K562 (cell line): ENCODE measurements at regions not wholly inside any gene's neighbourhood (a gene's known extent, or its start where the extent isn't known, plus 50 kb on each side); places are given as distances from the start of the nearest gene placed in this dataset.

Source experiments
- ATAC-seq: fragments of 200-7000 bp; cut with Tn5 transposase; 3 replicates; pipeline ENCODE4 v1.9.1; 2020; ENCODE audit warnings: moderate library complexity
- BruUV-seq: library from RNA; stranded (reverse); fragments of 400-500 nt; replicated peaks from 2 replicates; lab custom pipeline; 2021; lab: Mats Ljungman, UMichigan
- CTCF ChIA-PET: fragments of 300-600 bp; formaldehyde crosslinking; extraction: SDS; loops from one replicate; lab custom pipeline; 2021; ENCODE audit warnings: low intra/inter-chr PET ratio; lab: Yijun Ruan, JAX
- POLR2A ChIA-PET: fragments of 300-600, 350-650 bp; sonication (Branson Sonifier 250); formaldehyde crosslinking; extraction: SDS; loops from one replicate; lab custom pipeline; 2021; ENCODE audit warnings: antibody characterized with exemption, inconsistent platforms; lab: Yijun Ruan, JAX
- DNase-seq, 4 experiments: peaks; one replicate each; pipeline versions ENCODE4 v3.0.0 to v3.0.0-alpha.2; 2011 to 2018; ENCODE audit warnings: low spot score in 3 of 4, mixed read lengths in 3 of 4; ENCODE audit errors: extremely low read depth in 1 of 4
- FAIRE-seq: peaks from 2 replicates; lab custom pipeline; 2011; peaks lifted over from hg19 to GRCh38; lab: Jason Lieb, UNC
- H2AFZ ChIP-seq: 2 replicates; pipeline ENCODE4 v1.6.0; 2011; ENCODE audit warnings: low read depth, low read length, control low read depth, inconsistent platforms
- H3K27ac ChIP-seq: fragments of 200-600 bp; 3 replicates; pipeline ENCODE4 v1.8.0; 2011; ENCODE audit warnings: low read depth, mild to moderate bottlenecking, control low read depth, inconsistent platforms, low read length, moderate library complexity, mixed read lengths; ENCODE audit errors: extremely low read depth
- H3K27me3 ChIP-seq, 2 experiments: fragments of 300-600 bp in 1 of 2; 2 replicates in 1 of 2; 3 replicates in 1 of 2; pipeline versions ENCODE4 v1.6.0 to v1.8.0; 2011; ENCODE audit warnings: inconsistent platforms in 2 of 2, low read length in 2 of 2, mild to moderate bottlenecking in 1 of 2, mixed read lengths in 1 of 2, moderate library complexity in 1 of 2; ENCODE audit not compliant: control insufficient read depth in 2 of 2, insufficient read depth in 2 of 2
- H3K36me3 ChIP-seq: fragments of 300-600 bp; 3 replicates; pipeline ENCODE4 v1.8.0; 2011; ENCODE audit warnings: mild to moderate bottlenecking, low read length, inconsistent platforms; ENCODE audit not compliant: control insufficient read depth, insufficient read depth
- H3K4me1 ChIP-seq, 2 experiments: fragments of 200-600 bp in 1 of 2; replicated peaks in 1 of 2; 2 replicates in 1 of 2; 3 replicates in 1 of 2; pipeline versions ENCODE4 v1.5.1 to v1.8.0; 2011; ENCODE audit warnings: inconsistent platforms in 2 of 2, low read length in 2 of 2, mild to moderate bottlenecking in 1 of 2, mixed read lengths in 1 of 2, moderate library complexity in 1 of 2; ENCODE audit not compliant: control insufficient read depth in 2 of 2, insufficient read depth in 2 of 2
- H3K4me2 ChIP-seq: 2 replicates; pipeline ENCODE4 v1.6.1; 2011; ENCODE audit warnings: low read length, control low read depth, inconsistent platforms, mixed read lengths; ENCODE audit not compliant: insufficient read depth
- H3K4me3 ChIP-seq: fragments of 200-600 bp; sonication (generic), shearing (Covaris generic); 2 replicates; pipeline ENCODE4 v1.5.1; 2016; ENCODE audit warnings: control low read depth, inconsistent platforms
- H3K79me2 ChIP-seq: fragments of 200-600 bp; 3 replicates; pipeline ENCODE4 v1.8.0; 2011; ENCODE audit warnings: low read length, inconsistent platforms; ENCODE audit not compliant: control insufficient read depth, insufficient read depth
- H3K9ac ChIP-seq, 2 experiments: 2 replicates each; pipeline versions ENCODE4 v1.6.0 to v1.6.1; 2011; ENCODE audit warnings: low read depth in 2 of 2, low read length in 2 of 2, control low read depth in 1 of 2, inconsistent platforms in 1 of 2, mild to moderate bottlenecking in 1 of 2, mixed read lengths in 1 of 2; ENCODE audit not compliant: insufficient read depth in 1 of 2
- H3K9me1 ChIP-seq: one replicate; pipeline ENCODE4 v1.6.0; 2011; ENCODE audit warnings: inconsistent platforms, mild to moderate bottlenecking, low read length, moderate library complexity; ENCODE audit not compliant: control insufficient read depth, insufficient read depth
- H3K9me3 ChIP-seq: replicated peaks from 2 replicates; pipeline ENCODE4 v1.5.1; 2011; ENCODE audit warnings: low read depth, low read length, inconsistent platforms; ENCODE audit not compliant: control insufficient read depth, insufficient read depth
- H4K20me1 ChIP-seq: replicated peaks from 2 replicates; pipeline ENCODE4 v1.6.1; 2011; ENCODE audit warnings: low read length, inconsistent platforms, mixed read lengths; ENCODE audit not compliant: control insufficient read depth, insufficient read depth
- CBX3 ChIP-seq, 2 experiments: IDR thresholded peaks; 1 replicate in 1 of 2; 2 replicates in 1 of 2; pipeline ENCODE4 v1.6.1; 2012; ENCODE audit warnings: inconsistent platforms in 2 of 2, low read length in 2 of 2, borderline replicate concordance in 1 of 2, control low read depth in 1 of 2
- ELF2 ChIP-seq: fragments of 250-450 bp; sonication (Bioruptor Pico); IDR thresholded peaks from 2 replicates; pipeline ENCODE4 v1.5.0; 2021; ENCODE audit warnings: mild to moderate bottlenecking
- GATAD2A ChIP-seq: fragments of 450-650 bp; IDR thresholded peaks from 2 replicates; pipeline ENCODE4 v1.6.1; 2017
- HEY1 ChIP-seq: fragments of 250-450 bp; sonication (Bioruptor Pico); IDR thresholded peaks from 2 replicates; pipeline ENCODE4 v1.5.0; 2020; ENCODE audit warnings: mild to moderate bottlenecking, moderate library complexity, borderline replicate concordance
- ILF3 ChIP-seq: fragments of 450-650 bp; IDR thresholded peaks from 2 replicates; pipeline ENCODE4 v1.6.1; 2018; ENCODE audit warnings: antibody characterized with exemption, mild to moderate bottlenecking, moderate library complexity, borderline replicate concordance
- NR2C2 ChIP-seq, 2 experiments: fragments of 200-800 bp in 1 of 2; sonication (Bioruptor generic) in 1 of 2; sonication (generic) in 1 of 2; formaldehyde crosslinking in 1 of 2; IDR thresholded peaks; 2 replicates each; pipeline versions ENCODE4 v1.6.1 to v1.8.0; 2016 to 2022; ENCODE audit warnings: mild to moderate bottlenecking in 1 of 2, missing compliant biosample characterization in 1 of 2, missing genetic modification characterization in 1 of 2, missing genetic modification reagents in 1 of 2
- PHTF2 ChIP-seq: fragments of 250-450 bp; sonication (Bioruptor Pico); IDR thresholded peaks from 2 replicates; pipeline ENCODE4 v1.5.0; 2021; ENCODE audit warnings: mild to moderate bottlenecking
- RBM34 ChIP-seq: fragments of 200-400 bp; formaldehyde crosslinking; IDR thresholded peaks from 2 replicates; pipeline ENCODE4 v1.6.1; 2018; ENCODE audit warnings: low read length, borderline replicate concordance; ENCODE audit not compliant: insufficient read depth
- TCF7 ChIP-seq: sonication (generic); IDR thresholded peaks from 2 replicates; pipeline ENCODE4 v1.6.1; 2016; ENCODE audit warnings: antibody characterized with exemption, borderline replicate concordance
- TEAD1 ChIP-seq, 2 experiments: fragments of 450-650 bp in 1 of 2; sonication (generic) in 1 of 2; formaldehyde crosslinking; IDR thresholded peaks; 2 replicates each; pipeline versions ENCODE4 v1.4.0 to v1.8.0; 2020 to 2022; ENCODE audit warnings: mild to moderate bottlenecking in 2 of 2, missing genetic modification reagents in 1 of 2
- XRCC4 ChIP-seq: IDR thresholded peaks from one replicate; pipeline ENCODE4 v1.6.1; 2011; ENCODE audit not compliant: insufficient read depth, insufficient read length; ENCODE audit errors: extremely low read depth
- ZZZ3 ChIP-seq: fragments of 450-650 bp; IDR thresholded peaks from 2 replicates; pipeline ENCODE4 v1.6.1; 2016; ENCODE audit warnings: antibody characterized with exemption, mild to moderate bottlenecking, moderate library complexity
- WGBS: fragments of 100-300 bp; shearing (Covaris generic); methylation state at CpG from one replicate; pipeline ENCODE4 v1.1.6; 2016; ENCODE audit warnings: low coverage, mixed read lengths; ENCODE audit not compliant: insufficient coverage; ENCODE audit errors: missing lambda C conversion rate; 5-methylcytosine and 5-hydroxymethylcytosine counted together
- in situ Hi-C: fragments of 300-500 bp; cut with MboI; formaldehyde crosslinking; loops from 4 replicates; pipeline ENCODE4 v1.15.0; 2018; ENCODE audit warnings: inconsistent platforms, mixed read lengths
- intact Hi-C: fragments of 100-400 bp; cut with micrococcal nuclease; formaldehyde crosslinking; loops from 2 replicates; pipeline ENCODE4 v1.14.2; 2022
- TF ChIP-seq, protein P1 (sequence below): fragments of 450-650 bp; formaldehyde crosslinking; IDR thresholded peaks from 2 replicates; pipeline ENCODE4 v1.4.0; 2020; ENCODE audit warnings: mild to moderate bottlenecking, moderate library complexity

DNA sequence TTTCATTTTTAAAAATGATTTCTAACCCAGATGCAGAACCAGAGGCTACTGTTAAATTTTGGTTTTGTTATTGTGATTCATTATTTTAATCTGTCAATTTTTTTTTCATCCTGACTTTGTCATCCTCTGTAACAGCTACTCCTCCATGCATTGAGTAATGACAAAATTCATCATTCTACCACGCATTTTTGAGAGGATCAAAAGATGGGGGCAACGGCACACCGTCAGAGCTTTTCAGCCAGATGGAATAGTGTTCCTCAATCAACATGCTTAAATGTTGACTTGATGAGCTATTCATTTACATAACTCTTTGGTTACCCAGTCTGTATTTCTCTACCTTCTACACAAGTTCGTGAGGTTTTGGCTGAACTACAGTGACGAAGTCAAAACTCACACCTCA is 486.3 kb downstream of the EFNB2 start:
- in situ Hi-C loops (no loop called here), intact Hi-C loops (no loop called here)
- no TSS peak for BruUV-seq
- H3K9ac ChIP-seq = no peak overlapping the region
- no peak overlapping the region for H3K4me2 ChIP-seq
- CTCF ChIA-PET = no interaction called here
- H3K9me1 ChIP-seq = no peaks in the 10 kb centered on the region
- DNase-seq (no peak), FAIRE-seq (no peak), ATAC-seq (no peak)
- no peaks in the 10 kb centered on the region for H3K27me3 ChIP-seq
- no peaks in the 10 kb centered on the region for H3K9me3 ChIP-seq
- H3K4me3 ChIP-seq = no peak overlapping the region
- WGBS = 2% methylated on average over 5 of the region's 5 CpGs
- no peak overlapping the region for H3K27ac ChIP-seq
- no peaks in the 10 kb centered on the region for H4K20me1 ChIP-seq
- no peaks in the 10 kb centered on the region for H3K79me2 ChIP-seq
- H2AFZ ChIP-seq = no peak overlapping the region
- POLR2A ChIA-PET = no interaction called here
- no peaks in the 10 kb centered on the region for H3K4me1 ChIP-seq
- H3K36me3 ChIP-seq = no peaks in the 10 kb centered on the region
- TF ChIP-seq HEY1 (CRISPR knock-in tag) = no peak
- no peak for TF ChIP-seq GATAD2A
- TF ChIP-seq, protein P1, sequence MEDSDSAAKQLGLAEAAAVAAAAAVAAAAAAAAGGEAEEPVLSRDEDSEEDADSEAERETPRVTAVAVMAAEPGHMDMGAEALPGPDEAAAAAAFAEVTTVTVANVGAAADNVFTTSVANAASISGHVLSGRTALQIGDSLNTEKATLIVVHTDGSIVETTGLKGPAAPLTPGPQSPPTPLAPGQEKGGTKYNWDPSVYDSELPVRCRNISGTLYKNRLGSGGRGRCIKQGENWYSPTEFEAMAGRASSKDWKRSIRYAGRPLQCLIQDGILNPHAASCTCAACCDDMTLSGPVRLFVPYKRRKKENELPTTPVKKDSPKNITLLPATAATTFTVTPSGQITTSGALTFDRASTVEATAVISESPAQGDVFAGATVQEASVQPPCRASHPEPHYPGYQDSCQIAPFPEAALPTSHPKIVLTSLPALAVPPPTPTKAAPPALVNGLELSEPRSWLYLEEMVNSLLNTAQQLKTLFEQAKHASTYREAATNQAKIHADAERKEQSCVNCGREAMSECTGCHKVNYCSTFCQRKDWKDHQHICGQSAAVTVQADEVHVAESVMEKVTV (CRISPR knock-in tag) = no peak
- no peak for TF ChIP-seq CBX3 (IDR thresholded peaks at IDR 0.05; ENCODE audit: borderline replicate concordance in 1 of 2, low read length in 2 of 2)
- TF ChIP-seq NR2C2 (CRISPR knock-in tag; IDR thresholded peaks at IDR 0.05) = no peak
- no peak for TF ChIP-seq NR2C2 (tag; IDR thresholded peaks at IDR 0.05)
- no peak for TF ChIP-seq ELF2 (CRISPR knock-in tag)
- no peak for TF ChIP-seq PHTF2 (CRISPR knock-in tag)
- TF ChIP-seq XRCC4 = no peak
- TF ChIP-seq ZZZ3 = no peak
- no peak for TF ChIP-seq TEAD1 (CRISPR knock-in tag; IDR thresholded peaks at IDR 0.05)
- no peak for TF ChIP-seq TCF7
- no peak for TF ChIP-seq RBM34
- no peak for TF ChIP-seq ILF3
